Sigmoid colon (tissue), 4 donors: ENCODE measurements at regions not wholly inside any gene's neighbourhood (a gene's known extent, or its start where the extent isn't known, plus 50 kb on each side); places are given as distances from the start of the nearest gene placed in this dataset.

Experiments
- CTCF ChIP-seq, 4 experiments: fragments of 450-650 bp in 3 of 4; fragments of 200-600 bp in 1 of 4; IDR thresholded peaks; one replicate each; pipeline ENCODE4 v1.5.1; 2016 to 2019; ENCODE audit warnings: antibody characterized with exemption in 4 of 4, mild to moderate bottlenecking in 3 of 4, moderate library complexity in 2 of 4
- EP300 ChIP-seq, 4 donors: sonication (generic); formaldehyde crosslinking; IDR thresholded peaks; one replicate each; pipeline ENCODE4 v1.6.1; 2017; ENCODE audit warnings: antibody characterized with exemption in 4 of 4
- POLR2A ChIP-seq, 2 donors: fragments of 450-650 bp; IDR thresholded peaks; one replicate each; pipeline ENCODE4 v1.6.1; 2016; ENCODE audit warnings: antibody characterized with exemption in 2 of 2, mild to moderate bottlenecking in 2 of 2, moderate library complexity in 2 of 2
- POLR2AphosphoS5 ChIP-seq, 4 donors: sonication (generic); formaldehyde crosslinking; IDR thresholded peaks; one replicate each; pipeline ENCODE4 v1.6.1; 2017; ENCODE audit warnings: antibody characterized with exemption in 4 of 4

- no peak for TF ChIP-seq CTCF (IDR thresholded peaks at IDR 0.05)
- TF ChIP-seq EP300 (IDR thresholded peaks at IDR 0.05): no peak
- TF ChIP-seq POLR2A (IDR thresholded peaks at IDR 0.05): no peak
- TF ChIP-seq POLR2AphosphoS5 (IDR thresholded peaks at IDR 0.05): no peak
Observed at GRCh38 chrX:121254336-121254735, 206.9 kb downstream of the GLUD2 start.
